ENCODE measurements at regions not wholly inside any gene's neighbourhood (a gene's known extent, or its start where the extent isn't known, plus 50 kb on each side); places are given as distances from the start of the nearest gene placed in this dataset.

- DNase-seq (ENCODE audit: low read depth, low spot score), result no peak
These were observed 303.5 kb upstream of the ANO3 start for GRCh38 chr11:26028393-26028911.

GRCh38 chr11:26030399-26030798 is 301.5 kb upstream of the ANO3 start:
- DNase-seq (ENCODE audit: low read depth, low spot score), result no peak

GRCh38 chr11:26032241-26032640 is 299.7 kb upstream of the ANO3 start:
- no peak for DNase-seq (ENCODE audit: low read depth, low spot score)

- DNase-seq (ENCODE audit: low read depth, low spot score), result no peak
These were observed 296.2 kb upstream of the ANO3 start for GRCh38 chr11:26035696-26036095.

- no peak for DNase-seq (ENCODE audit: low read depth, low spot score)
These were observed 294.2 kb upstream of the ANO3 start for GRCh38 chr11:26037716-26038115.

DNA sequence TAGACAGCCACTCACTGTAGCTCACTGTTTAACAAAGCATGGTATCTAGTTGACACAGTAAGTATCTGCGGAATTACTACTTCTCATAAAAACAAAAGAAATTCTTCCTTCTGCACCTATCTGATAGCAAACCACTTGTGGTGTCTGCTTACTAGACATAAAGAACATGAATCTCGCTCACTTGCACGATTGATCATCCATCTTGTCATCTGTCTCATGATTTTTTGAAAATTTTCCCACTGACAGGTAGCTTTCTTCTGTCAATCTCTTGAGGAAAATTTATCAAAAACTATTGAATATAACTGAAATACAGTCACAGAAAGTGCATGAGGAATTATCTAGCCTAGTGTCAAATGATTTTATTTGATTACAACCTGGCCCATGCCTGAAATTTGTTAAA is 291.6 kb upstream of the ANO3 start:
- DNase-seq (ENCODE audit: low read depth, low spot score), result no peak

DNA sequence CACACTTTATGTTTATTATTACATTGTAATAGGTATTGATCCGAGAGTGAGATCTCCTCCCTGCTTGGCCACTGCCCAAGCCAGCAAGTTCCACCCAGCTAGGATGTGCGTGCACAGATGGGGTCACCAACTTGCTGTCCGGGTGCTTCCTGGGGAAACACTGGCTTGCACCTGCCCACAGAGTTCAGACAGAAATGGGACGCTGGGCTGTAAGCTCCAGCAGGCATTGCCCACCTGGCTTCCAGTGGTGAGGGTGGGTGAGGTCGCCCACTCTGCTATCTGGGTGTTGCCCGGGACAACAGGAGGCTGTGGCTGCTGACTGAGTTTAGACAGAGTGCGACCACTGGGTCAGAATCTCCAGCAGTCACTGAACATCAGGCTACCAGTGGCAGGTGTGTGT is 289.8 kb upstream of the ANO3 start:
- DNase-seq (ENCODE audit: low read depth, low spot score), result no peak

GRCh38 chr11:26043665-26044064 is 288.3 kb upstream of the ANO3 start:
- no peak for DNase-seq (ENCODE audit: low read depth, low spot score)

DNA sequence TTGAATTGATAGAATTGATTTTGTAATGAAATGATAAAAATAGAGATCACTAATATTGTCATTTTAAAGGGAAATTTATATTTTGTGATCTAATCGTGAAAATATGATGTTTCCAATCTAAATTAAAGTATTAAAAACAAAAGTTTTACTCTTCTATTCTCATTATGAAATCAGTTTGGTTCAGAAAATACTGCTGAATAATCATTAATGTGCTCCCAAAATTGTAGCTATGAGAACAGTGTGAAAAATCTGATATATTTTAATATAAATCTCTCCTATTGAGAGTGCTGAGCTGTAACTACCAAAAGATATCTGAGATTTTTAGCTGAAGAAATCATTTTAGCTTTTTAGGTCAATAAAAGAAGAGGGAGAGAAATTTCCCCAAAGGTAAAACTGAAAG is 287.5 kb upstream of the ANO3 start:
- DNase-seq (ENCODE audit: low read depth, low spot score), result no peak

DNA sequence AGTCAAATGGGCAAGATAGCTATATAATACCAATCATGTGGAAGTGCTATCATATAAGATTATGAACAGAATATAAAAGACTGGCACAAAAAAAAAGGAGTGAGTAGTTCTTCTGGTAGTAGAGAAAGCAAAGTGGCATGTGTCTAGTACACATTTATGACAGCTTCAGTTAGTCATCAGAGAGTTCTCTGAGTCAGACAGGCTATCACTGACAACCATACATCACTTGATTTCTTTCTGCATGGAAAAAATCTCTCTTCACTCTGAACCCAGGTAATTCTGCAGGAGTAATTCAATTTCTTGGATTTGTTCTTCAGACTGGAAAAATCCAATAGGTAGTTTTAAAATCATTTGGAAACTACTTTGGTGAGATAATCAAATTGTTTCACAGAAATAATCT is 286.8 kb upstream of the ANO3 start:
- DNase-seq (ENCODE audit: low read depth, low spot score), result no peak

DNA sequence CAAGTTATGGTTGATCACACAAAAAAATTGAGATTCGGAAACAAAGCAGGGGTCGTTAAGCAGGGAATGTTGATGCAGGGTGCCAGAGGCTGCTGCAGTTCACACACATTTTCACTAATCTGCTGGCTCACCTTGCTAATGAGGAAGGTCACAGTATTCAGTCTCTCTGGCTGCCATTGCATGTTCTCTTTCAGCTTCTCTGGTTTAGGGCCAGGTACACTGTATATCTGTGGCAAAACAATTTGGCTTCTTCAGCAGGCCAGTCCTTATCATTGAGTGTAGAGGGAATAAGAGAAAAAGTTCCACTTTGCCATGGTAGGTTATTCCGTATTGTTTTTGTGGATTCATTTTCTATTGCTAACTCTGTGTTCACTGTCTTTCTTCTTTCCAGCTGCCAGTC is 283.7 kb upstream of the ANO3 start:
- no peak for DNase-seq (ENCODE audit: low read depth, low spot score)

DNA sequence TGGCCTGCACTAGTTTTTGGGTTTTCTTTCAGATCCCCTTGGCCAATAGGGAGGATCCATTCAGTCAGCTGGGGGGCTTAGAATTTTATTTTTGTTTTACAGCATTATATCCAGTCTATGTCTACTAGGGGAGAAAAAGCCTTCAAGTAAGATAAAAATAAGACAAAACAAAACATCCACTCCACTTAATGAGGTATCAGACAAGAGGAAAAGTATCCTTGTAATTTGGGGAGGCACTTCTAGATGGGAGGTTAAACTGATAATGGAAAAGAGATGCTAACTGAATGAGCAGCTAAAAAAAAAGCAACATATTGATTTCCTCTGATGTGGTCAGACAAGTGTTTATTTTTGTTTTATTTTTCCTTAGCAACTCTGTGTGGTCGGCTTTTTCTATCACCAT is 278.0 kb upstream of the ANO3 start:
- DNase-seq (ENCODE audit: low read depth, low spot score), result no peak

DNA sequence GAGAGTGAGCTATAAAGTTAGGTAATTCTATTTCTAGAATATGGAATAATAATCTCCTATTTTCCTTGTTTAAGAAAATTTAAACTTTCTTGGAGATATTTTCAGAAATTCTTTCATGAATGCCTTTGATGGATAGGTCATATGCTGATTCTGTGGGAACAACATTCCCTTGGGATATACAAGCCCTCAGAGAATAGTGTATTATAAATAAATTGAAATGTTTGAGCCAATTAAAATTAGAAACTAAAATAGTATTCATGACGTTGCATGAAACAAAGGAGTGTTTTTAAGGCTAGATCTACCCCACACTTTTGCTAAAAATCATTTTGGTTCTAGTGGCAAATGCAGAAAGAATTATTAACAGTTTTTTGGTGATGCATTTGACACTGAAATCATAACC is 269.3 kb upstream of the ANO3 start:
- DNase-seq (ENCODE audit: low read depth, low spot score), result no peak

GRCh38 chr11:26063915-26064314 is 268.0 kb upstream of the ANO3 start:
- DNase-seq (ENCODE audit: low read depth, low spot score), result no peak

DNA sequence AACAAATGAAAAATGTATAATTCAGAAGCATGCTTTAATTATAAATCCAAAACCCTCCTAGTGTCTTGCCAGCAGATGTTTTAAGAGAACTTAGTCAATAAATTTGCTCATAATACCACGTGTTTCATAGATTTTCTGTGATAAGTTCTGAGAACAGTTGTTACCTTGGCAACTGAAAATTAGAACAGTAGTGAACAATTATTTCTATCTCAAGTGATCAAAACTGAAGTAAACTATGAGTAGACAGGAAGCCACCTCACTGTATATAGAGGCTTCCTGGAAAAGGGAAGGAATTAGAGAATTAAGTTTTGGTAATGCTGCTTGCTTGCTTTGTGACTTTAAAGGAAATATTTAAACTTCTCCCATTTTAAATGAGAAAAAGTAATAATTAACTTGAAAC is 266.0 kb upstream of the ANO3 start:
- no peak for DNase-seq (ENCODE audit: low read depth, low spot score)

DNA sequence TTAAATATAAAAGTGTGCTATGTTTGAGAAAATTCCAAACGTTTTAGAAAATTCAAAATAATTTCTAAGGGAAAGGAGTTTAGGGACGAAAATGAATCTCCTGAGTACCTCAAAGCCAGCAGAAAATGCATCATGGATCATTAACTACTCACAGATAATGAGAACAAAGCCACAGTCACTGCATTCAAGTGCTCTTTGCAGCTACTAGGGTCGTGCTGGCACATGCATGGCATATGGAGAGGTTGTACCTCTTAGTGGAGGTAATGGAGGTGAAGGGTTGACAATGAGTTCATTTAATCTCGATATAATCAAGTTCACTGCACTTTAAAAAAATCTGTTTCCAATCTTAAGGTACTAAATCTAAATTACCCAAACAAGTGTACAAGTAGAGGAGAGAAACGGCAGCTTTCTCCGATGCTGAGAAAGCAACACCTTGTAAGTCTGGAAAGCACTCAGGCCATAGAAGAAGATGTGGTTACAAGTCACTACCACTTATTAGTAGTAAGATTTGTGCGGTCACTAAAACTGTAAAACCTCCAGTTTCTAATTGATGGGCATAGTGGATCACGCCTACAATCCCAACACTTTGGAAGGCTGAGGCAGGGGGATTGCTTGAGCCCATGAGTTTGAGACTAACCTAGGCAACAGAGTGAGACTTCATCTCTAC is 261.1 kb upstream of the ANO3 start:
- no peak for DNase-seq (ENCODE audit: low read depth, low spot score)

DNA sequence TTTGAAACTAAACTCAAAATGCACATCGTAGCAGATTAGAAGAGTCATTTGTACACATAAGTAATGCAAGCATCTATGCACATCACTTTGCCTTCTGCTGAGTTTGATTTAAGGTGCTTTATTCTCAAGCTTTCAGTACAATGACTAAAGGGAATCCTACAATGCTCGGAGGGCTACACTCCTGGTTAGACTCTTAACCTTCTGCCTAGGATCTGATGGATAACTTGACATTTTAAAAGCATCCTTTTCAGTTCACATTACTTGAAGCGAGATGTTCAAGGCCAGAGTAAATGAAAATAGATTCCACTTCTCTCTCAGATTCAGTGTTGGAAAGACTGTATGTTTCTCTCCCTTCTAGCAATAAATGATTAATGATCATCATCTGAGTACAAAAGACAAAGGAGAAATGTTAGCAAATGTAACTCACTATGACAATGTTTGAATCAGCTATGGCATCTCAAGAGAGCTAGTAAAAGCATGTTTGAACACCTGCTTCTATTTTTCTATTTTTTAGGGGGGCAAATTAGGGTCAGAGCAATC is 259.2 kb upstream of the ANO3 start:
- no peak for DNase-seq (ENCODE audit: low read depth, low spot score)

GRCh38 chr11:26073646-26074045 is 258.3 kb upstream of the ANO3 start:
- DNase-seq (ENCODE audit: low read depth, low spot score), result no peak

DNA sequence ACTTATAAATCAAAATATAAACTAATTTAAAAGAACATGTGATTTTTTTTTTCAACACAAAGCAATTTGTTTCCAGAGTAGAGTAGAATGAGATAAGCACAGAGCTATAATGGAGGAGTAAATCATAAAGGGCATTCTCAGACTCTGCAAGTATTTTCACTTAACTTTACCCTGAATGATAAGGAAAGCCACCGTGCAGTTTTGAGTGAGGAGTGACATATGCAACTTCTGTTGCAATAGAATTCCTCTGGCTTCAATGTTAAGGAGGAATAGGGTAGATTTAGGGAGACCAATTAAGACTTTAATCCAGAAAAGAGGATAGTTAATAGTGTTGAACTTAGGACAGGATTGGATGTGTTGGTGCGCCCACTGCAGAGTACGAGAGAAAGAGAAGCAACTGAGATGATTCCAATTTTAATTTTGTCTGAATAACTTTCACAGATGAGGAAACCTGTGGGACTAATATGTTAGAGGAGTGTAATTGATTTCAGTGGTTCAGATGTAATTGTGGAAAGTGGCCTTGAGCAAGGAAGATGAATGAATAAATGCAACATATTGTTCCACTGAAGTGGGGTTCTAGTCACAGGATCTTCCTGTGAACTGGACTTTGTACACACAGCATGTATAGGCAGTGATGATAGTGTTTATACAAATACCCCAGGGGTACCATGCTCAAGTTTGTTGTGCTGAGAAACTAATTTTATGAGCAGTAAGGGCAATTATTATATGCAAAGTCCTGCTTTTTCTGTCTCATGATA is 255.5 kb upstream of the ANO3 start:
- no peak for DNase-seq (ENCODE audit: low read depth, low spot score)

- DNase-seq (ENCODE audit: low read depth, low spot score), result no peak
These were observed 253.6 kb upstream of the ANO3 start for GRCh38 chr11:26078231-26078821.

- DNase-seq (ENCODE audit: low read depth, low spot score), result no peak
These were observed 247.6 kb upstream of the ANO3 start for GRCh38 chr11:26084313-26084712.

DNA sequence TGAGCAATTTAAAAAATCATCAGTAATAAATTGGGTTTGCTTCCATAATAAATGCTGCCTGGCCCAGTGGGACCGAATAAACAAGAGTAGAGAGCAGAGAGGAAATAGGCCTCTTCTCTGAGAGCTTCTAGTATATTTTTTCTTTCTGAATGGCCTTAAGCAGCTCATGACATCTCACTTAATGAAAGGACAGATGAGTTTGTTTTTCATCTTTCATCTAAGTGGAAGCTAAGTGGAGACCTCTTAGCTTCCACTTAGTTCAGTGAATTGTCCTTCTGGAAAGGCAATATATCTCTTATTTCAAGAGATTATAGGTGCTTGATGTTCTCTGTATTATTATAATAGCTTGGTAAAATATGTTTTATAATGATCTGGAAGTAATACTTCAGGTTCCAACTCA is 245.9 kb upstream of the ANO3 start:
- DNase-seq (ENCODE audit: low read depth, low spot score), result no peak

Measured in brain pericyte (primary cell).